ENCODE measurements at regions not wholly inside any gene's neighbourhood (a gene's known extent, or its start where the extent isn't known, plus 50 kb on each side); places are given as distances from the start of the nearest gene placed in this dataset.

DNA sequence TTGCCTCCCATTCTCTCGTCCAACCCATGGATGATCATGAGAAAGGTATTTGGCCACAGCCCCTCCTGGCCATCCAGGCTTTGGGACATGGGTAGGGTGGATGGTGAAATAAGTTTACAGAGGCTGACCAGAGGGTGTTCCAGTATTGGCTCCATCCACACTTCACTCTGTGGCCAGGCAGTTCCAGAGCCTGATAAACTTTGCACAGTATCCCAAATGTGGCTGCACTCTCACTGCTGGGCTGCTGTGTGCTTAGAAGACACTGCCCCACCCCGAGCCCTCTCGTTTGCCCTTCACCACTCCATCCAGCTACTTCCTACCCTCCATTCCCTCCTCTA, 72.0 kb upstream of the ZMIZ1 start:
- TF ChIP-seq, protein P1, sequence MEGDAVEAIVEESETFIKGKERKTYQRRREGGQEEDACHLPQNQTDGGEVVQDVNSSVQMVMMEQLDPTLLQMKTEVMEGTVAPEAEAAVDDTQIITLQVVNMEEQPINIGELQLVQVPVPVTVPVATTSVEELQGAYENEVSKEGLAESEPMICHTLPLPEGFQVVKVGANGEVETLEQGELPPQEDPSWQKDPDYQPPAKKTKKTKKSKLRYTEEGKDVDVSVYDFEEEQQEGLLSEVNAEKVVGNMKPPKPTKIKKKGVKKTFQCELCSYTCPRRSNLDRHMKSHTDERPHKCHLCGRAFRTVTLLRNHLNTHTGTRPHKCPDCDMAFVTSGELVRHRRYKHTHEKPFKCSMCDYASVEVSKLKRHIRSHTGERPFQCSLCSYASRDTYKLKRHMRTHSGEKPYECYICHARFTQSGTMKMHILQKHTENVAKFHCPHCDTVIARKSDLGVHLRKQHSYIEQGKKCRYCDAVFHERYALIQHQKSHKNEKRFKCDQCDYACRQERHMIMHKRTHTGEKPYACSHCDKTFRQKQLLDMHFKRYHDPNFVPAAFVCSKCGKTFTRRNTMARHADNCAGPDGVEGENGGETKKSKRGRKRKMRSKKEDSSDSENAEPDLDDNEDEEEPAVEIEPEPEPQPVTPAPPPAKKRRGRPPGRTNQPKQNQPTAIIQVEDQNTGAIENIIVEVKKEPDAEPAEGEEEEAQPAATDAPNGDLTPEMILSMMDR (conservative IDR thresholded peaks at IDR 0.05) = no peak
- no peak for TF ChIP-seq EZH2 (IDR thresholded peaks at IDR 0.05; ENCODE audit: low read depth)

All from PC-9 (cell line).